WERI-Rb-1 (cell line): ENCODE measurements at regions not wholly inside any gene's neighbourhood (a gene's known extent, or its start where the extent isn't known, plus 50 kb on each side); places are given as distances from the start of the nearest gene placed in this dataset.

Experiments
- DNase-seq: peaks from one replicate; pipeline ENCODE4 v3.0.0-alpha.2; 2020
- H3K27ac ChIP-seq: fragments of 250-450 bp; sonication (Bioruptor Pico); 2 replicates; pipeline ENCODE4 v1.5.1; 2020; ENCODE audit warnings: mild to moderate bottlenecking, moderate library complexity
- H3K27me3 ChIP-seq: fragments of 250-450 bp; sonication (Bioruptor Pico); 2 replicates; pipeline ENCODE4 v1.5.1; 2021; ENCODE audit warnings: mild to moderate bottlenecking, low read depth, moderate library complexity; ENCODE audit not compliant: insufficient read depth, severe bottlenecking
- H3K36me3 ChIP-seq: fragments of 250-450 bp; sonication (Bioruptor Pico); 2 replicates; pipeline ENCODE4 v1.5.1; 2020; ENCODE audit warnings: mild to moderate bottlenecking, moderate library complexity
- H3K4me3 ChIP-seq: 2 replicates; pipeline ENCODE4 v1.5.1; 2011; ENCODE audit warnings: low read depth, mild to moderate bottlenecking, control low read depth, low read length
- H3K9me3 ChIP-seq: fragments of 250-450 bp; sonication (Bioruptor Pico); 2 replicates; pipeline ENCODE4 v1.5.1; 2021; ENCODE audit warnings: mild to moderate bottlenecking, moderate library complexity; ENCODE audit not compliant: severe bottlenecking
- TF ChIP-seq, protein P1 (sequence below): IDR thresholded peaks from 2 replicates; pipeline ENCODE4 v1.5.1; 2011; ENCODE audit warnings: low read depth, mild to moderate bottlenecking, control low read depth, inconsistent platforms, low read length

DNA sequence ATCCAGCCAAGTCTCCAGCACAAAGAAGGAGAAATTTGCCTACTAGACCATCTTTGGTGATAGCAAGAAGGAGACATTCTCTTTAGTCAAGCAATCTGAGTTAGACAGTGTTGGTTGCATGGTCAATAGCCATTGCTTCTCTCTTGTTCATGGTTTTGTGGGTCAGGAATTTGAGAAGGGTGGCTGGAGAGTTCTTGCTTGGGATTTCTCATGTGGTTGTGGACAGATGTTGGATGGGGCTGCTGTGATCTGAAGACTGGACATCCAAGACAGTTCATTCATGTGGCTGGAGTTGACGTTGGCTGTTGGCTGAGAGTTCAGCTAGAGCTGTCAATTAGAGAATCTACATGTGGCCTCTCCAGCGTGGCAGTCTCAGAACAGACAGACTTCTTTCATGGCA lies 322.3 kb upstream of the PRDM1 start:
- Histone ChIP-seq H3K4me3 (no peak overlapping the region), H3K9me3 (no peaks in the 10 kb centered on the region), H3K36me3 (no peaks in the 10 kb centered on the region), H3K27me3 (no peaks in the 10 kb centered on the region), H3K27ac (no peak overlapping the region)
- no peak for DNase-seq
- TF ChIP-seq, protein P1, sequence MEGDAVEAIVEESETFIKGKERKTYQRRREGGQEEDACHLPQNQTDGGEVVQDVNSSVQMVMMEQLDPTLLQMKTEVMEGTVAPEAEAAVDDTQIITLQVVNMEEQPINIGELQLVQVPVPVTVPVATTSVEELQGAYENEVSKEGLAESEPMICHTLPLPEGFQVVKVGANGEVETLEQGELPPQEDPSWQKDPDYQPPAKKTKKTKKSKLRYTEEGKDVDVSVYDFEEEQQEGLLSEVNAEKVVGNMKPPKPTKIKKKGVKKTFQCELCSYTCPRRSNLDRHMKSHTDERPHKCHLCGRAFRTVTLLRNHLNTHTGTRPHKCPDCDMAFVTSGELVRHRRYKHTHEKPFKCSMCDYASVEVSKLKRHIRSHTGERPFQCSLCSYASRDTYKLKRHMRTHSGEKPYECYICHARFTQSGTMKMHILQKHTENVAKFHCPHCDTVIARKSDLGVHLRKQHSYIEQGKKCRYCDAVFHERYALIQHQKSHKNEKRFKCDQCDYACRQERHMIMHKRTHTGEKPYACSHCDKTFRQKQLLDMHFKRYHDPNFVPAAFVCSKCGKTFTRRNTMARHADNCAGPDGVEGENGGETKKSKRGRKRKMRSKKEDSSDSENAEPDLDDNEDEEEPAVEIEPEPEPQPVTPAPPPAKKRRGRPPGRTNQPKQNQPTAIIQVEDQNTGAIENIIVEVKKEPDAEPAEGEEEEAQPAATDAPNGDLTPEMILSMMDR: no peak

- TF ChIP-seq, protein P1: no peak
- H3K36me3 ChIP-seq: no peaks in the 10 kb centered on the region
- DNase-seq: no peak
Observed at GRCh38 chr6:105760746-105761145, 325.4 kb upstream of the PRDM1 start.

DNA sequence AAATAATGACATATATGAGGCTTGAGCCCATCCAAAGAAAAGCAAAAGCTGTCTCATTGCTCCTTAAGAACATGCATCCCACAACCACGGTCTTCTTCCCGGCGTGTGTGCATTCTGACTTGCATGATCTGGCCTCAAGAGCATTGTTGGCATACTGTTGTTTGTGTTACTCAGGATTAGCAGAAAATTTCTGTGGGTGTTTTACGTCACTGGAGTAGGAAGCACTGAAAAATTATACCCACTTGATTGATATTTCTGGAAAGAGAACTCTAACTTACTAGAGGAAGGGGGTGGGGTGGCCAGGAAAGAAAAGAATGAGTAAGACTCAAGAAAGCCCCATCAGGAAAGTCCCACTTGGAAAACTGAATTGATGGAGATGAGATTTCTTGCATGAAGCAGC lies 326.2 kb upstream of the PRDM1 start:
- no peak for DNase-seq
- H3K4me3 ChIP-seq: no peak overlapping the region
- no peaks in the 10 kb centered on the region for H3K27me3 ChIP-seq
- TF ChIP-seq, protein P1: no peak
- H3K9me3 ChIP-seq: no peaks in the 10 kb centered on the region
- H3K27ac ChIP-seq: no peak overlapping the region
- H3K36me3 ChIP-seq: no peaks in the 10 kb centered on the region

More at GRCh38 chr6:105760746-105761145, 325.4 kb upstream of the PRDM1 start:
- Histone ChIP-seq H3K27me3 (no peaks in the 10 kb centered on the region), H3K9me3 (no peaks in the 10 kb centered on the region), H3K4me3 (no peak overlapping the region), H3K27ac (no peak overlapping the region)

DNA sequence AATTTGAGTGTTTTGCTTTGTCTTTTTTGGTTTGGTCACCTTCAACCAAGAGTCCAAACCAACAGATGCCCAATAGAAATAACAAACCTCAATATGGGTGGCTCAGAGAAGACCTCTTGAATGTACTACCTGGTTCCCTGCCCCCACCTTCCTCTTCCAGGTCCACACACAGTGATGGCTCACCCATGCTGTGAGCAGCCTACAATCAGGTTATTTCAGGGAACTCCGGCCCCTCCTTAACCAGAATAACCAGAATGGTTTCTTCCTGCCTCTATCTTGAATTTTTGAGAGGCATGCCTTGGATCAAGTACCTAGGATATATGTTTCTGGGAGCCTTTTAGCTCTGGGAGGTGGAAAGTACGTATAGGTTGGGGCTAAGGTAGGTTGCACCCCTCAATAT lies 327.1 kb upstream of the PRDM1 start:
- H3K4me3 ChIP-seq: no peak overlapping the region
- no peaks in the 10 kb centered on the region for H3K36me3 ChIP-seq
- no peaks in the 10 kb centered on the region for H3K27me3 ChIP-seq
- no peak for DNase-seq
- TF ChIP-seq, protein P1: no peak
- H3K27ac ChIP-seq: no peak overlapping the region
- no peaks in the 10 kb centered on the region for H3K9me3 ChIP-seq

DNA sequence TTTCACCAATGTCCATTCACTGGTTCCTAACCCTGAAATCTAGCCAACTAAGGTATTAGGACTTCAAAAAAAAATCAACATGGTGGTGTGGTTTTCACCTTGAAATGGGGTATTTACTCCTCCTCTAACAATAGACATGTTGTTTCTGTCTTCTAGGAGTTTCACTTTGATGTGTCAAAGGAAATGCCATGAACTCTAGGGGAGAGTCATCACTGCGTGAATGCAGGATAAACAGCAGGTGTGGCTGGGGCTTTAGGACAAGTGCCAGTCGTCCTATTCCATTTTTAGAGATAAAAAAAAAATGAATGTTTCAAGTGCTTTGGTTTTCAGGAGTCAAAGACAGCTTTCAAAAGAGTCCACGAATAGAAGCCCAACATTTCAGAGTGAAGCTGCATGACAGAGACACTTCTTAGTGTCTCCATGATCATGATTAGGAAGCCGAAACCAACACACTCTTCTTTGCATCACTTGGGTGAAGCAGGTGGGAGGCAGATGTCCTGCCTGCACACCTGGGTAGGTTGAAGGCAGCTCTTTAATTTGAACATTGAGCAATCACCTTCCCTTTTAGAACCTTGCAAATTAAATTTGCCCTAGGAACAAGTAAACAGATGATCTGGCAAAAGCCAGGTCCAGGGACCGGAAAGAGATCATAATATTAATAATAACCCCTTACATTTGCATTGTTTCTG lies 328.5 kb upstream of the PRDM1 start:
- TF ChIP-seq, protein P1: no peak
- no peaks in the 10 kb centered on the region for H3K27me3 ChIP-seq
- H3K27ac ChIP-seq: no peak overlapping the region
- H3K4me3 ChIP-seq: no peak overlapping the region
- no peaks in the 10 kb centered on the region for H3K36me3 ChIP-seq
- H3K9me3 ChIP-seq: no peaks in the 10 kb centered on the region
- DNase-seq: no peak

- TF ChIP-seq, protein P1: no peak
- H3K9me3 ChIP-seq: peaks cover 3% of the 10 kb centered on the region
- H3K27ac ChIP-seq: no peak overlapping the region
- no peaks in the 10 kb centered on the region for H3K36me3 ChIP-seq
- no peaks in the 10 kb centered on the region for H3K27me3 ChIP-seq
- no peak overlapping the region for H3K4me3 ChIP-seq
- no peak for DNase-seq
Observed at GRCh38 chr6:105755885-105756284, 330.3 kb upstream of the PRDM1 start.
